ENCODE measurements at regions not wholly inside any gene's neighbourhood (a gene's known extent, or its start where the extent isn't known, plus 50 kb on each side); places are given as distances from the start of the nearest gene placed in this dataset.

GRCh38 chr22:46093796-46094195 lies 56.5 kb upstream of the PPARA start:
- no peaks in the 10 kb centered on the region for H3K4me1 ChIP-seq (ENCODE audit: insufficient read depth, low read length)
- no peak overlapping the region for H2BK15ac ChIP-seq (ENCODE audit: low read depth, low read length)
- no peak overlapping the region for H4K5ac ChIP-seq (ENCODE audit: insufficient read length, low read depth, low read length)
- no peak overlapping the region for H2BK5ac ChIP-seq (ENCODE audit: insufficient read length, low read length)
- no peak overlapping the region for H3K18ac ChIP-seq (ENCODE audit: insufficient read length, low read depth, low read length)
- H3K23me2 ChIP-seq (ENCODE audit: insufficient read length, low read depth, low read length, poor library complexity, severe bottlenecking), result no peaks in the 10 kb centered on the region
- H3K4me1 Mint-ChIP-seq, result no peaks in the 10 kb centered on the region
- H2BK20ac ChIP-seq (ENCODE audit: low read depth, low read length, poor library complexity, severe bottlenecking), result no peak overlapping the region
- H2AFZ ChIP-seq (ENCODE audit: low read length), result no peak overlapping the region
- no peak overlapping the region for H3K23ac ChIP-seq (ENCODE audit: insufficient read length, low read depth, low read length)
- no peak for DNase-seq
- no peaks in the 10 kb centered on the region for H3K27me3 ChIP-seq (ENCODE audit: insufficient read depth, low read length)
- no peaks in the 10 kb centered on the region for H3K36me3 Mint-ChIP-seq (ENCODE audit: insufficient read depth in 1 of 3, low read depth in 3 of 3)
- no peak overlapping the region for H3K4me2 ChIP-seq (ENCODE audit: insufficient read depth, insufficient read length, low read length)
- no peak overlapping the region for H4K8ac ChIP-seq (replicated peaks; ENCODE audit: insufficient read length, low read depth, low read length)
- peaks cover 1% of the 10 kb centered on the region; the same call in 1 of the 2 replicates for H3K79me2 ChIP-seq (ENCODE audit: insufficient read depth, low read length)
- no peak overlapping the region for H3K56ac ChIP-seq (ENCODE audit: insufficient read length, low read depth, low read length)
- no peak overlapping the region for H3K4ac ChIP-seq (ENCODE audit: low read depth, low read length)
- no peak overlapping the region for H3K9ac ChIP-seq (ENCODE audit: extremely low read depth, insufficient read length, low read length)
- no peak overlapping the region for H4K91ac ChIP-seq (ENCODE audit: insufficient read length, low read depth, low read length)
- H3K27me3 Mint-ChIP-seq (ENCODE audit: low read depth), result no peaks in the 10 kb centered on the region; the same call in 1 of the 2 replicates
- no peak overlapping the region for H2BK120ac ChIP-seq (ENCODE audit: low read depth, low read length, poor library complexity, severe bottlenecking)
- no peak overlapping the region for H2AK5ac ChIP-seq (ENCODE audit: insufficient read length, low read length)
- no CpG with 5 or more reads among the region's 5 CpGs for whole genome bisulfite sequencing (ENCODE audit: extremely low coverage, insufficient read length, low lambda C conversion rate)
- H3K79me1 ChIP-seq (ENCODE audit: insufficient read depth, low read depth, low read length, poor library complexity, severe bottlenecking), result no peaks in the 10 kb centered on the region
- H3K27ac ChIP-seq (ENCODE audit: insufficient read length, low read depth, low read length), result no peak overlapping the region
- H3K9me3 ChIP-seq (ENCODE audit: control insufficient read depth, low read depth, low read length), result no peaks in the 10 kb centered on the region
- no peaks in the 10 kb centered on the region for H3K9me3 Mint-ChIP-seq
- H3K4me3 Mint-ChIP-seq, result no peak overlapping the region
- H3K14ac ChIP-seq (ENCODE audit: insufficient read depth, low read length), result no peak overlapping the region
- TF ChIP-seq, protein P1, sequence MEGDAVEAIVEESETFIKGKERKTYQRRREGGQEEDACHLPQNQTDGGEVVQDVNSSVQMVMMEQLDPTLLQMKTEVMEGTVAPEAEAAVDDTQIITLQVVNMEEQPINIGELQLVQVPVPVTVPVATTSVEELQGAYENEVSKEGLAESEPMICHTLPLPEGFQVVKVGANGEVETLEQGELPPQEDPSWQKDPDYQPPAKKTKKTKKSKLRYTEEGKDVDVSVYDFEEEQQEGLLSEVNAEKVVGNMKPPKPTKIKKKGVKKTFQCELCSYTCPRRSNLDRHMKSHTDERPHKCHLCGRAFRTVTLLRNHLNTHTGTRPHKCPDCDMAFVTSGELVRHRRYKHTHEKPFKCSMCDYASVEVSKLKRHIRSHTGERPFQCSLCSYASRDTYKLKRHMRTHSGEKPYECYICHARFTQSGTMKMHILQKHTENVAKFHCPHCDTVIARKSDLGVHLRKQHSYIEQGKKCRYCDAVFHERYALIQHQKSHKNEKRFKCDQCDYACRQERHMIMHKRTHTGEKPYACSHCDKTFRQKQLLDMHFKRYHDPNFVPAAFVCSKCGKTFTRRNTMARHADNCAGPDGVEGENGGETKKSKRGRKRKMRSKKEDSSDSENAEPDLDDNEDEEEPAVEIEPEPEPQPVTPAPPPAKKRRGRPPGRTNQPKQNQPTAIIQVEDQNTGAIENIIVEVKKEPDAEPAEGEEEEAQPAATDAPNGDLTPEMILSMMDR (conservative IDR thresholded peaks at IDR 0.05), result no peak
- no peaks in the 10 kb centered on the region for H4K20me1 ChIP-seq (ENCODE audit: control insufficient read depth, insufficient read depth, insufficient read length)
- H2BK12ac ChIP-seq (ENCODE audit: insufficient read length, low read depth, low read length), result no peak overlapping the region
- peak overlapping the region in 1 of 3 experiments; percentile 63; a peak in 1 of 7 replicates for H3K27ac Mint-ChIP-seq
- no peak overlapping the region for H3T11ph ChIP-seq (ENCODE audit: low read length)
